Liver (tissue), 3 donors: ENCODE measurements at regions not wholly inside any gene's neighbourhood (a gene's known extent, or its start where the extent isn't known, plus 50 kb on each side); places are given as distances from the start of the nearest gene placed in this dataset.

Source experiments
- JUND ChIP-seq, 2 donors: IDR thresholded peaks; 2 replicates each; pipeline ENCODE4 v1.6.1; 2016; ENCODE audit warnings: antibody characterized with exemption in 2 of 2
- RAD21 ChIP-seq, 2 donors: IDR thresholded peaks; 2 replicates each; pipeline ENCODE4 v1.6.1; 2016; ENCODE audit warnings: antibody characterized with exemption in 2 of 2, mild to moderate bottlenecking in 2 of 2
- TAF1 ChIP-seq: conservative IDR thresholded peaks from 2 replicates; pipeline ENCODE4 v1.6.1; 2016; ENCODE audit warnings: antibody characterized with exemption, mild to moderate bottlenecking
- TF ChIP-seq, protein P1 (sequence below): IDR thresholded peaks from 2 replicates; pipeline ENCODE4 v1.6.1; 2016; ENCODE audit warnings: antibody characterized with exemption
- TF ChIP-seq, protein P2 (sequence below): fragments of 150-350 bp; IDR thresholded peaks from 2 replicates; pipeline ENCODE4 v1.5.1; 2017; ENCODE audit warnings: improper control_type of control experiment, low read depth, low read length; ENCODE audit not compliant: missing input control
- donor health status: healthy.
- donor health status: healthy.

DNA sequence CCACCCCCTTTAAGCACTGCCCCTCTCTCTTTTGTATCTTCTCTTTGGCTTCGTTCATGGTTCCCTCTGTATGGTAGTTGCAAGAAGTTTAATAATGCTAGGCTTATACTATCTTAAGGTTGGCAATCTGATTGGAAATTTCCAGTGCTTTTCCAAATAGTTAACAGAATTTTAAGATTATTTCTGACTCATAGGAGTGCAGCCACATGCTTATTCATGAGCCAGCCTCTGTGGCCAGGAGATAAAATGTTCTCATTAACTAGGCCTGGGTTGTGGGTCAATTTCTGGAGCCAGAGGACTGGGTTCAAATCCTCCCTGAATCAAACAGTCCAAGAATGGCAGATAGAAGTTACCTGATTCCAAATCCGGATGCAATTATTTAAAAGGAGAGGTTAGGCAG is 103.1 kb downstream of the ATP6V1G3 start:
- TF ChIP-seq, protein P1, sequence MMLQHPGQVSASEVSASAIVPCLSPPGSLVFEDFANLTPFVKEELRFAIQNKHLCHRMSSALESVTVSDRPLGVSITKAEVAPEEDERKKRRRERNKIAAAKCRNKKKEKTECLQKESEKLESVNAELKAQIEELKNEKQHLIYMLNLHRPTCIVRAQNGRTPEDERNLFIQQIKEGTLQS, result no peak
- TF ChIP-seq, protein P2, sequence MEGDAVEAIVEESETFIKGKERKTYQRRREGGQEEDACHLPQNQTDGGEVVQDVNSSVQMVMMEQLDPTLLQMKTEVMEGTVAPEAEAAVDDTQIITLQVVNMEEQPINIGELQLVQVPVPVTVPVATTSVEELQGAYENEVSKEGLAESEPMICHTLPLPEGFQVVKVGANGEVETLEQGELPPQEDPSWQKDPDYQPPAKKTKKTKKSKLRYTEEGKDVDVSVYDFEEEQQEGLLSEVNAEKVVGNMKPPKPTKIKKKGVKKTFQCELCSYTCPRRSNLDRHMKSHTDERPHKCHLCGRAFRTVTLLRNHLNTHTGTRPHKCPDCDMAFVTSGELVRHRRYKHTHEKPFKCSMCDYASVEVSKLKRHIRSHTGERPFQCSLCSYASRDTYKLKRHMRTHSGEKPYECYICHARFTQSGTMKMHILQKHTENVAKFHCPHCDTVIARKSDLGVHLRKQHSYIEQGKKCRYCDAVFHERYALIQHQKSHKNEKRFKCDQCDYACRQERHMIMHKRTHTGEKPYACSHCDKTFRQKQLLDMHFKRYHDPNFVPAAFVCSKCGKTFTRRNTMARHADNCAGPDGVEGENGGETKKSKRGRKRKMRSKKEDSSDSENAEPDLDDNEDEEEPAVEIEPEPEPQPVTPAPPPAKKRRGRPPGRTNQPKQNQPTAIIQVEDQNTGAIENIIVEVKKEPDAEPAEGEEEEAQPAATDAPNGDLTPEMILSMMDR, result no peak
- TF ChIP-seq RAD21 (IDR thresholded peaks at IDR 0.05) (no peak), TAF1 (no peak), JUND (IDR thresholded peaks at IDR 0.05) (no peak)
